ENCODE measurements at regions not wholly inside any gene's neighbourhood (a gene's known extent, or its start where the extent isn't known, plus 50 kb on each side); places are given as distances from the start of the nearest gene placed in this dataset.

DNA sequence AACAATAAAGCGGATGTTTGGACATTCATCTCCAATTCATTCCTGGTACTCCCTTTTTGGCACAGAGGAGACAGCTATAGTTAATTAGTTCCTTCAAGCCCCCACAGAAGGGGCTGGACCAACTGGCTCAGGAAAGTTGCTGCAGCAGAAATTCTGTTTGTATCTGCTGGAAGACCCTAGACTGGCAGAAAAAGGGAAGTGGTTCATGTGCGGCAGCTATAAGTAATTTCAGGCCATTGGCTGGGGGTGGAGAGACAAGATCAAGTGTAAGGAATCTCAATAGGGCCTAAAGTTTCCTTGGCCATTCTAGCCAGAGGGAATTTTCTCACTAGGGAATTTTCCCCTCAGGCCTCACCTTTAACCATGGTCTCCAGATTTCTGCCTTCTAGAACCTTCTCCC lies 89.9 kb upstream of the DHX15 start:
- TF ChIP-seq, protein P1, sequence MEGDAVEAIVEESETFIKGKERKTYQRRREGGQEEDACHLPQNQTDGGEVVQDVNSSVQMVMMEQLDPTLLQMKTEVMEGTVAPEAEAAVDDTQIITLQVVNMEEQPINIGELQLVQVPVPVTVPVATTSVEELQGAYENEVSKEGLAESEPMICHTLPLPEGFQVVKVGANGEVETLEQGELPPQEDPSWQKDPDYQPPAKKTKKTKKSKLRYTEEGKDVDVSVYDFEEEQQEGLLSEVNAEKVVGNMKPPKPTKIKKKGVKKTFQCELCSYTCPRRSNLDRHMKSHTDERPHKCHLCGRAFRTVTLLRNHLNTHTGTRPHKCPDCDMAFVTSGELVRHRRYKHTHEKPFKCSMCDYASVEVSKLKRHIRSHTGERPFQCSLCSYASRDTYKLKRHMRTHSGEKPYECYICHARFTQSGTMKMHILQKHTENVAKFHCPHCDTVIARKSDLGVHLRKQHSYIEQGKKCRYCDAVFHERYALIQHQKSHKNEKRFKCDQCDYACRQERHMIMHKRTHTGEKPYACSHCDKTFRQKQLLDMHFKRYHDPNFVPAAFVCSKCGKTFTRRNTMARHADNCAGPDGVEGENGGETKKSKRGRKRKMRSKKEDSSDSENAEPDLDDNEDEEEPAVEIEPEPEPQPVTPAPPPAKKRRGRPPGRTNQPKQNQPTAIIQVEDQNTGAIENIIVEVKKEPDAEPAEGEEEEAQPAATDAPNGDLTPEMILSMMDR (IDR thresholded peaks at IDR 0.05), result no peak
- TF ChIP-seq POLR2A (IDR thresholded peaks at IDR 0.05) (no peak), POLR2AphosphoS5 (IDR thresholded peaks at IDR 0.05) (no peak), EP300 (IDR thresholded peaks at IDR 0.05) (no peak)

Measured in gastroesophageal sphincter (tissue), 3 donors.